ENCODE measurements at regions not wholly inside any gene's neighbourhood (a gene's known extent, or its start where the extent isn't known, plus 50 kb on each side); places are given as distances from the start of the nearest gene placed in this dataset.

- POLR2A ChIA-PET: no interaction called here
- 100% methylated on average over 1 of the region's 3 CpGs for WGBS (ENCODE audit: insufficient coverage)
- peaks cover 0 to 2% (median 0%) of the 10 kb centered on the region in 5 experiments for H3K27me3 ChIP-seq (replicated peaks in 2 of 5; ENCODE audit: control insufficient read depth in 4 of 5, insufficient read depth in 5 of 5, low read length in 4 of 5)
Measured at GRCh38 chr12:107344035-107344808, 250.9 kb upstream of the CRY1 start.

GRCh38 chr12:107347261-107347660, 253.9 kb upstream of the CRY1 start:
- 100% methylated on average over 3 of the region's 3 CpGs for WGBS (ENCODE audit: insufficient coverage)
- no peak overlapping the region for H3K27ac ChIP-seq (ENCODE audit: insufficient read depth in 1 of 2, low read depth in 1 of 2, low read length in 2 of 2, poor library complexity in 1 of 2, severe bottlenecking in 2 of 2)
- peaks cover 0 to 5% (median 0%) of the 10 kb centered on the region in 5 experiments for H3K9me3 ChIP-seq (ENCODE audit: control extremely low read depth in 1 of 5, control insufficient read depth in 4 of 5, insufficient read depth in 2 of 5, low read depth in 1 of 5, low read length in 4 of 5)
- H3K4me3 ChIP-seq (ENCODE audit: control insufficient read depth in 1 of 7, extremely low read depth in 1 of 7, insufficient read depth in 4 of 7, low read depth in 2 of 7, low read length in 6 of 7): no peak overlapping the region
- H3K4me1 ChIP-seq (ENCODE audit: control extremely low read depth in 1 of 4, control insufficient read depth in 4 of 4, insufficient read depth in 4 of 4, low read length in 3 of 4): peaks cover 0 to 5% (median 4%) of the 10 kb centered on the region in 4 experiments
- peaks cover 0 to 2% (median 0%) of the 10 kb centered on the region in 5 experiments for H3K27me3 ChIP-seq (replicated peaks in 2 of 5; ENCODE audit: control insufficient read depth in 4 of 5, insufficient read depth in 5 of 5, low read length in 4 of 5)
- no peak for DNase-seq
- POLR2A ChIA-PET: no interaction called here
- CTCF ChIA-PET: interaction anchor here (1.0 to 1.4 kb wide), 2 partner anchors 13 to 20 kb away, joined by 3 read pairs; no protein-coding TSS in a partner anchor
- peaks cover 0 to 5% (median 0%) of the 10 kb centered on the region in 4 experiments for H3K36me3 ChIP-seq (ENCODE audit: control insufficient read depth in 4 of 4, insufficient read depth in 4 of 4, low read length in 3 of 4)

More at GRCh38 chr12:107344035-107344808, 250.9 kb upstream of the CRY1 start:
- DNase-seq: no peak
- H3K9me3 ChIP-seq (ENCODE audit: control extremely low read depth in 1 of 5, control insufficient read depth in 4 of 5, insufficient read depth in 2 of 5, low read depth in 1 of 5, low read length in 4 of 5): peaks cover 0 to 5% (median 0%) of the 10 kb centered on the region in 5 experiments
- H3K4me3 ChIP-seq (ENCODE audit: control insufficient read depth in 1 of 7, extremely low read depth in 1 of 7, insufficient read depth in 4 of 7, low read depth in 2 of 7, low read length in 6 of 7): no peak overlapping the region
- peaks cover 0 to 5% (median 0%) of the 10 kb centered on the region in 4 experiments for H3K36me3 ChIP-seq (ENCODE audit: control insufficient read depth in 4 of 4, insufficient read depth in 4 of 4, low read length in 3 of 4)
- H3K27ac ChIP-seq (ENCODE audit: insufficient read depth in 1 of 2, low read depth in 1 of 2, low read length in 2 of 2, poor library complexity in 1 of 2, severe bottlenecking in 2 of 2): no peak overlapping the region
- CTCF ChIA-PET: interaction anchor here (1.1 to 1.4 kb wide), 2 partner anchors 13 to 24 kb away, joined by 3 to 4 read pairs; no protein-coding TSS in a partner anchor
- peaks cover 0 to 2% (median 0%) of the 10 kb centered on the region in 4 experiments for H3K4me1 ChIP-seq (ENCODE audit: control extremely low read depth in 1 of 4, control insufficient read depth in 4 of 4, insufficient read depth in 4 of 4, low read length in 3 of 4)

- H3K36me3 ChIP-seq (ENCODE audit: control insufficient read depth in 4 of 4, insufficient read depth in 4 of 4, low read length in 3 of 4): peaks cover 0 to 5% (median 0%) of the 10 kb centered on the region in 4 experiments
- 86% methylated on average over 2 of the region's 5 CpGs for WGBS (ENCODE audit: insufficient coverage)
- ChIA-PET CTCF (interaction anchor here (1.1 to 1.6 kb wide), 2 partner anchors 14 to 24 kb away, joined by 3 read pairs; no protein-coding TSS in a partner anchor), POLR2A (no interaction called here)
- peaks cover 0 to 1% (median 0%) of the 10 kb centered on the region in 5 experiments for H3K27me3 ChIP-seq (replicated peaks in 2 of 5; ENCODE audit: control insufficient read depth in 4 of 5, insufficient read depth in 5 of 5, low read length in 4 of 5)
- no peak for DNase-seq
- H3K4me1 ChIP-seq (ENCODE audit: control extremely low read depth in 1 of 4, control insufficient read depth in 4 of 4, insufficient read depth in 4 of 4, low read length in 3 of 4): peaks cover 3 to 18% (median 12%) of the 10 kb centered on the region in 4 experiments
- H3K27ac ChIP-seq (ENCODE audit: insufficient read depth in 1 of 2, low read depth in 1 of 2, low read length in 2 of 2, poor library complexity in 1 of 2, severe bottlenecking in 2 of 2): no peak overlapping the region
- H3K4me3 ChIP-seq (ENCODE audit: control insufficient read depth in 1 of 7, extremely low read depth in 1 of 7, insufficient read depth in 4 of 7, low read depth in 2 of 7, low read length in 6 of 7): no peak overlapping the region
- peaks cover 0 to 5% (median 0%) of the 10 kb centered on the region in 5 experiments for H3K9me3 ChIP-seq (ENCODE audit: control extremely low read depth in 1 of 5, control insufficient read depth in 4 of 5, insufficient read depth in 2 of 5, low read depth in 1 of 5, low read length in 4 of 5)
Measured at GRCh38 chr12:107349008-107349747, 255.8 kb upstream of the CRY1 start.

GRCh38 chr12:107349839-107350238, 256.5 kb upstream of the CRY1 start:
- 77% methylated on average over 2 of the region's 2 CpGs for WGBS (ENCODE audit: insufficient coverage)

GRCh38 chr12:107351109-107351508, 257.8 kb upstream of the CRY1 start:
- DNase-seq: no peak
- WGBS (ENCODE audit: insufficient coverage): 100% methylated on average over 2 of the region's 3 CpGs
- H3K4me1 ChIP-seq (ENCODE audit: control extremely low read depth in 1 of 4, control insufficient read depth in 4 of 4, insufficient read depth in 4 of 4, low read length in 3 of 4): peaks cover 3 to 23% (median 12%) of the 10 kb centered on the region in 4 experiments
- H3K9me3 ChIP-seq (ENCODE audit: control extremely low read depth in 1 of 5, control insufficient read depth in 4 of 5, insufficient read depth in 2 of 5, low read depth in 1 of 5, low read length in 4 of 5): peaks cover 0 to 5% (median 0%) of the 10 kb centered on the region in 5 experiments
- H3K27me3 ChIP-seq (replicated peaks in 2 of 5; ENCODE audit: control insufficient read depth in 4 of 5, insufficient read depth in 5 of 5, low read length in 4 of 5): no peaks in the 10 kb centered on the region
- POLR2A ChIA-PET: no interaction called here
- CTCF ChIA-PET: no interaction called here
- no peak overlapping the region for H3K27ac ChIP-seq (ENCODE audit: insufficient read depth in 1 of 2, low read depth in 1 of 2, low read length in 2 of 2, poor library complexity in 1 of 2, severe bottlenecking in 2 of 2)
- peaks cover 0 to 5% (median 0%) of the 10 kb centered on the region in 4 experiments for H3K36me3 ChIP-seq (ENCODE audit: control insufficient read depth in 4 of 4, insufficient read depth in 4 of 4, low read length in 3 of 4)
- no peak overlapping the region for H3K4me3 ChIP-seq (ENCODE audit: control insufficient read depth in 1 of 7, extremely low read depth in 1 of 7, insufficient read depth in 4 of 7, low read depth in 2 of 7, low read length in 6 of 7)

More at GRCh38 chr12:107349839-107350238, 256.5 kb upstream of the CRY1 start:
- Histone ChIP-seq H3K9me3 (ENCODE audit: control extremely low read depth in 1 of 5, control insufficient read depth in 4 of 5, insufficient read depth in 2 of 5, low read depth in 1 of 5, low read length in 4 of 5) (peaks cover 0 to 5% (median 0%) of the 10 kb centered on the region in 5 experiments), H3K4me1 (ENCODE audit: control extremely low read depth in 1 of 4, control insufficient read depth in 4 of 4, insufficient read depth in 4 of 4, low read length in 3 of 4) (peaks cover 3 to 18% (median 12%) of the 10 kb centered on the region in 4 experiments), H3K27me3 (replicated peaks in 2 of 5; ENCODE audit: control insufficient read depth in 4 of 5, insufficient read depth in 5 of 5, low read length in 4 of 5) (no peaks in the 10 kb centered on the region), H3K27ac (ENCODE audit: insufficient read depth in 1 of 2, low read depth in 1 of 2, low read length in 2 of 2, poor library complexity in 1 of 2, severe bottlenecking in 2 of 2) (no peak overlapping the region), H3K4me3 (ENCODE audit: control insufficient read depth in 1 of 7, extremely low read depth in 1 of 7, insufficient read depth in 4 of 7, low read depth in 2 of 7, low read length in 6 of 7) (no peak overlapping the region), H3K36me3 (ENCODE audit: control insufficient read depth in 4 of 4, insufficient read depth in 4 of 4, low read length in 3 of 4) (peaks cover 0 to 5% (median 0%) of the 10 kb centered on the region in 4 experiments)
- POLR2A ChIA-PET: no interaction called here
- no peak for DNase-seq
- CTCF ChIA-PET: interaction anchor here (1.1 to 1.6 kb wide), 2 partner anchors 14 to 23 kb away, joined by 3 read pairs; no protein-coding TSS in a partner anchor

GRCh38 chr12:107351713-107352112, 258.4 kb upstream of the CRY1 start:
- Histone ChIP-seq H3K36me3 (ENCODE audit: control insufficient read depth in 4 of 4, insufficient read depth in 4 of 4, low read length in 3 of 4) (peaks cover 0 to 5% (median 0%) of the 10 kb centered on the region in 4 experiments), H3K27ac (ENCODE audit: insufficient read depth in 1 of 2, low read depth in 1 of 2, low read length in 2 of 2, poor library complexity in 1 of 2, severe bottlenecking in 2 of 2) (no peak overlapping the region), H3K9me3 (ENCODE audit: control extremely low read depth in 1 of 5, control insufficient read depth in 4 of 5, insufficient read depth in 2 of 5, low read depth in 1 of 5, low read length in 4 of 5) (peaks cover 0 to 5% (median 0%) of the 10 kb centered on the region in 5 experiments), H3K27me3 (replicated peaks in 2 of 5; ENCODE audit: control insufficient read depth in 4 of 5, insufficient read depth in 5 of 5, low read length in 4 of 5) (no peaks in the 10 kb centered on the region), H3K4me1 (ENCODE audit: control extremely low read depth in 1 of 4, control insufficient read depth in 4 of 4, insufficient read depth in 4 of 4, low read length in 3 of 4) (peaks cover 3 to 23% (median 12%) of the 10 kb centered on the region in 4 experiments), H3K4me3 (ENCODE audit: control insufficient read depth in 1 of 7, extremely low read depth in 1 of 7, insufficient read depth in 4 of 7, low read depth in 2 of 7, low read length in 6 of 7) (no peak overlapping the region)
- ChIA-PET POLR2A (no interaction called here), CTCF (no interaction called here)
- DNase-seq: no peak

Measured in common myeloid progenitor, CD34-positive (primary cell).